ELR (cell line): ENCODE measurements at regions not wholly inside any gene's neighbourhood (a gene's known extent, or its start where the extent isn't known, plus 50 kb on each side); places are given as distances from the start of the nearest gene placed in this dataset.
"Not testable (repeated sequence)": the region's sequence is repeated elsewhere in the genome, so short reads cannot be mapped to it uniquely, and the experiment has no call there.

ENCODE experiments used
- DNase-seq: peaks from one replicate; pipeline ENCODE4 v3.0.0-alpha.2; 2015; ENCODE audit warnings: low read depth

DNA sequence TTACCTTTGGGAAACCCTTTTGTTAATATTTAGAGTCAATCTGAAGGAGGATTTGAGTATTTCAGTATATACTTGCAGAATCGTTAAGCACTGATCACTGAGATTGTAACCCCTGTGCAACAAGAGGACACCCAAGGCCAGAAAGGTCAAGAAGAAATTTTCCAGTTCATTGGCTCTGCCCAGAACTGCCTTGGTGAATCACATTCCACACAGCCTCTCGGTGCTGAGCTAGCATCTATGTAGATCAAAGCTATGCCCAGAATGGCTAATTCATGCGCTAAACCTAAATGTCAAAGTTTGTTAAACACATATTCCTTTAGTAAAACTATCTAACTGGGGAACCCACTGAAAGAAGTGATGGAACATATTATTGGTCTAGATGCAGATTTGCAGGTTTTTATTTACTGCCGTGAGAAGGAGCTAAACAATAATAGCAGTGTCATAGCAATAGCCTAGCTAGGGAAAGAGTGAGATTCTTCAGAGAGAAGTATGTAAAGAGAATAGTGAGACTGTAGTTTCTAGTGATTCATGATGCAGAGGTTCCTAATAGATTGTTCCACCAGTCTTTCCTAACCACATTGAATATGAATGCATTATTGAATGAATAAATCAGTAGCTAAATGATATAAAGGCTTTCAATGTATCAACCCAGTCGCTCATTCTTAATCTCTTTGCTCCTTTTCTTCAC is 423.2 kb upstream of the CRIM1 start:
- DNase-seq: no peak

GRCh38 chr2:35931626-35932025 is 424.0 kb upstream of the CRIM1 start:
- no peak for DNase-seq

DNA sequence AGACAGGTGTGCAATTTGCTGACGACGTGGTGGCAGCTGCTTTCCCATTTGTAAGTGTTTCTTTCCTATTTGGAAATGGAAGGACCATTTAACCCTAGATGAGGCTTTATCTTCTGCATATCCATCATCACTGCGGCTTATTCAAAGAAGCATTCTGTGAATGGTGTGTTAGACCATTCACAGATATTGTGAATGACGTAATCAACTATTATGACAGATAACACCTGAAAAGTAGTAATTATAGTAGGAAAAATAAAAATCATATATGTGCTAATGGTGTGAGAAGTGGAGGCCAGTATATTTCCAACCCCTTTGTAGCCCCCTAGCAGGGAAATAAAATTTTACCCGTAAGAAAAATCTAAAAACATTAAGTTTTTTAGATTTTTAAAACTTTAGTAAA is 424.5 kb upstream of the CRIM1 start:
- DNase-seq: no peak

DNA sequence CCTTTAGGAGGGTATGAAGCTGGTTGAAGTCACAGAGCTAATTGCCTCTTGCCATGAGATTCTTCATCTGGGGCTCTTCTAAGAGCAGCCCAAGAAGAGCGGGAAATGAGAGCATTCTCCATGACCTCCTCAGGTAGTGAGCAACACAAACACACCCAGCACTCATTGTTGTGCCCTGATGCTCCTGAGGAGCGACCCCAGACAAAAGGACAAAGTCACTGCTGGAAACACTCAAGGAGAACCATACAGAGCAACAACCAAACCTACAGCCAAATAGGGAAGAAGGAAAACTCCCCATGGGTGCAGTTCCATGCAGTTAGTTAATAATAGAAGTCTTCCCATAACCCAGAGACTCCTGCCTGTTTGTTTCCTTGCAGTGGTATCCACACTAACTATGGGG is 426.0 kb upstream of the CRIM1 start:
- no peak for DNase-seq

- no peak for DNase-seq
Observed at GRCh38 chr2:35920061-35920460, 435.5 kb upstream of the CRIM1 start.

DNA sequence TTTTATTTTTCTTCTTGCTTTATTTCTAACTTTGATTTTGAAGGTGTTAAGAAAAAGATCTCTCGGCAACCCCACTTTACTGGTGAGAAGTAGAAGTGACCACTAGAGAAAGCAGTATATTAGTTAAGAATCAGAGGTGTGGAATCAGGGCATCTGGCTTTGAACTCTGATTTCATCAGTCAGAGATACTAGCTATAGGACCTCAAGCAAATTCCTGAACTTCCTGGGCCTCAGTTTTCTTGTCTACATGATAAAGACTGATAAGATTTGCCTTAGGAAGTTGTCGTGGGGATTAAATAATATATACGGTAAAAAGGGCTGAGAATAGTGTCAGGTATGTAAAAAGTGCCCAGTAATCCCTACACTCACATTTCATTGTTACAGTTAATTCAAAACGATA is 440.3 kb upstream of the CRIM1 start:
- no peak for DNase-seq

- no peak for DNase-seq
Observed at GRCh38 chr2:35891936-35892335, 463.6 kb upstream of the CRIM1 start.

- no peak for DNase-seq
Observed at GRCh38 chr2:35891528-35891927, 464.1 kb upstream of the CRIM1 start.

- DNase-seq: no peak
Observed at GRCh38 chr2:35887146-35887545, 468.4 kb upstream of the CRIM1 start.

DNA sequence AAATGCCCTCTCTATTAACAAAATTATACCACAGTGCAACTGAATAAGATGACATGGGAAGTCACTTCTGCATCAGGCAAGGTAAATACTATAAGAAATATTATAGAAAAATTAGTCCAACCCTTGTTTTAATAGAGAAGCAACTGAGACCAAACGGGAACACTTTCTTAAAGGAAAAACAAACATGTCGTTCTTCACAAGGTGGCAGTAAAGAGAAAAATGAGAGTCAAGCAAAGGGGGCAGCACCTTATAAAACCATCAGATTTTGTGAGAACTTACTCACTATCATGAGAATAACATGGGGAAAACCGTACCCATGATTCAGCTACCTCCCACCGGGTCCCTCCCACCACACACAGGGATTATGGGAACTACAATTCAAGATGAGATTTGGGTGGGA is 481.7 kb upstream of the CRIM1 start:
- DNase-seq: peak; percentile 1

- DNase-seq: peak; percentile 16
Observed at GRCh38 chr2:35871672-35872071, 483.9 kb upstream of the CRIM1 start.

- DNase-seq: no peak
Observed at GRCh38 chr2:35870713-35871112, 484.9 kb upstream of the CRIM1 start.

DNA sequence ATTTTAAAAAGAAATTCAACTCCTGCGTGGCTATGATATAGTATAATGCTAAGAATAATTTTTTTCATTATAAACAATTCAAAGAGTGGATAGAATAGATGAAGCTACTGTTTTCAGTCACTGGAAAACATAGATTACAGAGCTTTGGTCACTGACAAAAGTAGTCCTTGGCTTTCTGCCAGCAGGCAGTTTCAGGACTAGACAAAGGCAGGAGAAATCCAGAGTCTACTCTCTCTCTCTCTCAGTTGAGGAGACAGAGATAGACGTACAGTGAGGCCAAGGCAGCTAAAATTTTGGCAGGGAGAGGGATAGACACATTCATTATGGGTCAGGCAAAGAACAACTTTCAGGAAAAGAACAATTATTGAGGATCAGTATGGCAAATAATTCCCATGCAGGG is 491.4 kb upstream of the CRIM1 start:
- no peak for DNase-seq

DNA sequence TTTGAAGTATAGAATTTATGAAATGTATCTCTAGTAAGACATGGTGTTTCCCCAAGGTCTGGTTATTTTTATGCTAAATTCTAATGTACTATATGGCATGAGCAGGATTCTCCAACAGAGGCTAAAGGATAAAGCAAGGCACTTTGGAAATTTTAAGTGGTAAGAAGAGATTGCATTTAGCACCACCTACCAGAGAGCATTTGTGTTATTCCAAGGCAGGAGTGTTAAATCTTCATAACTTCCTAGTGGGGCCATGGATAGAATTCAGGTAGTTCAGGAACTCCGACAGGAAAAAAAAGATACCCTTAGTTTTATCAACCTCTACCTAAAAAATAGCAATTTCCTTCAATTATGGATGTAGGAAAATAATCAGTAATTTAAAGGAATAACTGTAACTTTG is 497.4 kb upstream of the CRIM1 start:
- DNase-seq: no peak

GRCh38 chr2:35857498-35857897 is 498.1 kb upstream of the CRIM1 start:
- no peak for DNase-seq

GRCh38 chr2:35831385-35831784 is 524.2 kb upstream of the CRIM1 start:
- DNase-seq: no peak

DNA sequence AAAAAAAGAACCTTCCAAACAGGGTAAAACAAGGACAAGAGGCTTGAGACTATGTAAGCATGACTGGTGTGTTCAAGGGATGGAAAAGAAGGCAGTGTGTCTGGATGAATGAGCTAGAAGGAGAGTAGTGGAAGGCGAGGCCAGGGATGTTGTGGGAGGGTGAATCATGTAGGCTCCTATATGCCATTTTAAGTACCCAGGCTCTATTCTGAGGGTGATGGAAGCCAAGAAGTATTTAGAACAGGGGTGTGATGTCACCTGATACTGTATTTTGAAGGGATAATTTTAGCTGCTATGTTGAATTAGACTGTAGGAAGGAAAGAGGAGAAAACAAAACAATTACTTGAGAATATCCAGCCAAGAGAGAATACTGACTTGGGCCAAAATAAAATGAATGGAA is 524.7 kb upstream of the CRIM1 start:
- no peak for DNase-seq

DNA sequence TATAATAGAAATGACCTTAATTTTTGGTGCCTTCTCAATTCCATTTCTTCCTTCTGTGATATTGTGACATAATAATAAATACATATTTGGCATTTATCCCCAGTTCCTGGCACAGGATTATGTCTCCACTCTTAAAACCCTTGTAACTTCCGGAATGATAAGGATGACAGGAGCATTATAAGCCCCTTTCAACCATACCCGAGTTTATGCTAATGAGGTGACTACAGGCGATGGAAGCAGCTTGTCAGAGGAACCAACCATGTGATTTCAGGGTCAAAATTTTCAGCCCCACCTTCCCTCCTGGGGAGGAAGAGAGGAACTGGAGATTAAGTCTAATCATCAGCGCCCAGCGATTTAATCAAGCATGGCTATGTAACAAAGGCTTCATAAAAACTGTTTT is 528.5 kb upstream of the CRIM1 start:
- no peak for DNase-seq

DNA sequence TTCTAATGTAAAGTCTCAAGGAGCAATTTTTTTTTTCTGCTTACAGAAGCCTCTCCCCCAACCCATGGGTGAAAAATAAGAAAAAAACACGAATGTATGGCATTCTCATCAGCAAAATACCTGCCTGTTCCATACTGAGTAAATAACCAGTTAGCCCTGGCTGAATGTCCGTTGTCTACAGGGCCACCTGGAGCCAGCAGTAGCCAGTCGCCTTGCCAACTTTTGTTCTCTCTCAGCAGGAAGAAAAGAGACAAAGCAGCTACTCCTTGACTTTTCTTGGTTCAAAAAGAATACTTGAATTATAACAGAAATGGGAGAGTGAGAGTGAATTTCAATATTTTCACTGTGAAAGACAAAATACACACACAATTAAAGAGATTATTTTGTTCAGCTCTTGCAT is 532.9 kb upstream of the CRIM1 start:
- DNase-seq: no peak

DNA sequence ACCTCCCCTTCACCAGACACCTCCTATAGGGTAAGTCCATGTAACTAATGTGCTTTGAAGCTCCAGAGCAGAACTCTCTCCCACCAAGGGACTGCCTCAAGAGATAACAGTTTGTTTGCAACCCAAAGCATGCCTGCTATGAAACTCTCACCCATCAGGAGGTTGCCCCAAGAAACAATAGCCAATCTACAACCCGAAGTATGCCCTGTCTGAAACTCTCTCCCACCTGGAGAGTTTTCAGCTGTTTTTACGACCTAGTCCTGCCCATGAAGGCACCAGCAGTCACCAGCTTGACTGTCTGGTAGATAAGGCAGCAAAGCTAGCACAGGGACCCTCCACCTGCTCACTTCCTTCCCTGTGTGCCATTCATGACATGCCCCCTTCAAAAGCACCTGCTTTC is 533.9 kb upstream of the CRIM1 start:
- DNase-seq: no peak

- no peak for DNase-seq
Observed at GRCh38 chr2:35820391-35820790, 535.2 kb upstream of the CRIM1 start.

DNA sequence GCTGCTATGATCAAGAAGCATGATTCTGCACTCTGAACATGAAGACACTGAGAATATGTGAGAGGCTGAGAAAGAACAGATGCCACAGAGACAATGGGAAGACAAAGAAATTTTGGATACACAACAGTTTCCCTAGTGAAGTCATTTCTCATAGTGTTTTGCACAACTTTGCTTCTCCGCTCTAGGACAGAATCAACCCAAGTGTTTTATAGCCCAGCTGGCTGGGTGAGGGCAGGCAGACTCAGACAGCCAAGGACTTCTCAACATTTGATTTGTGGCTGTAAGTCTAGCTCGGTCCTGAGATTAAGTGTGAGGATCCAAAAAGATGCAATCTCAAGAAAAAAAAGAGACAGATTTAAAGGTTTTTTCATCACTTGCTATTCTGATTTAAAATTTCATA is 536.5 kb upstream of the CRIM1 start:
- DNase-seq: no peak

GRCh38 chr2:35818359-35818758 is 537.2 kb upstream of the CRIM1 start:
- DNase-seq: not testable (repeated sequence)

- DNase-seq: not testable (repeated sequence)
Observed at GRCh38 chr2:35814597-35814996, 541.0 kb upstream of the CRIM1 start.

GRCh38 chr2:35803126-35803525 is 552.5 kb upstream of the CRIM1 start:
- no peak for DNase-seq
